Spinal cord (tissue), 9 donors: ENCODE measurements at regions not wholly inside any gene's neighbourhood (a gene's known extent, or its start where the extent isn't known, plus 50 kb on each side); places are given as distances from the start of the nearest gene placed in this dataset.

ENCODE experiments used
- DNase-seq, 6 donors: peaks; one replicate each; pipeline versions ENCODE4 v3.0.0 to v3.0.0-alpha.2; 2013 to 2015; ENCODE audit warnings: low spot score in 6 of 6, low read depth in 4 of 6
- H3K27ac ChIP-seq: one replicate; pipeline ENCODE4 v1.5.1; 2013; ENCODE audit warnings: low read depth, low read length, control low read depth
- H3K27me3 ChIP-seq: one replicate; pipeline ENCODE4 v1.6.1; 2013; ENCODE audit warnings: low read length; ENCODE audit not compliant: control insufficient read depth, insufficient read depth
- H3K36me3 ChIP-seq: one replicate; pipeline ENCODE4 v1.6.1; 2013; ENCODE audit warnings: low read length; ENCODE audit not compliant: control insufficient read depth, insufficient read depth
- H3K4me1 ChIP-seq: one replicate; pipeline ENCODE4 v1.6.1; 2013; ENCODE audit warnings: low read length; ENCODE audit not compliant: control insufficient read depth, insufficient read depth
- H3K4me3 ChIP-seq: one replicate; pipeline ENCODE4 v1.5.1; 2013; ENCODE audit warnings: low read depth, low read length, control low read depth
- H3K9me3 ChIP-seq: one replicate; pipeline ENCODE4 v1.6.1; 2013; ENCODE audit warnings: low read length; ENCODE audit not compliant: control insufficient read depth, insufficient read depth
- WGBS: methylation state at CpG from one replicate; pipeline ENCODE4 v1.1.5; 2013; ENCODE audit warnings: missing lambda C conversion rate; ENCODE audit not compliant: insufficient coverage; 5-methylcytosine and 5-hydroxymethylcytosine counted together
- donor health status: healthy.

DNA sequence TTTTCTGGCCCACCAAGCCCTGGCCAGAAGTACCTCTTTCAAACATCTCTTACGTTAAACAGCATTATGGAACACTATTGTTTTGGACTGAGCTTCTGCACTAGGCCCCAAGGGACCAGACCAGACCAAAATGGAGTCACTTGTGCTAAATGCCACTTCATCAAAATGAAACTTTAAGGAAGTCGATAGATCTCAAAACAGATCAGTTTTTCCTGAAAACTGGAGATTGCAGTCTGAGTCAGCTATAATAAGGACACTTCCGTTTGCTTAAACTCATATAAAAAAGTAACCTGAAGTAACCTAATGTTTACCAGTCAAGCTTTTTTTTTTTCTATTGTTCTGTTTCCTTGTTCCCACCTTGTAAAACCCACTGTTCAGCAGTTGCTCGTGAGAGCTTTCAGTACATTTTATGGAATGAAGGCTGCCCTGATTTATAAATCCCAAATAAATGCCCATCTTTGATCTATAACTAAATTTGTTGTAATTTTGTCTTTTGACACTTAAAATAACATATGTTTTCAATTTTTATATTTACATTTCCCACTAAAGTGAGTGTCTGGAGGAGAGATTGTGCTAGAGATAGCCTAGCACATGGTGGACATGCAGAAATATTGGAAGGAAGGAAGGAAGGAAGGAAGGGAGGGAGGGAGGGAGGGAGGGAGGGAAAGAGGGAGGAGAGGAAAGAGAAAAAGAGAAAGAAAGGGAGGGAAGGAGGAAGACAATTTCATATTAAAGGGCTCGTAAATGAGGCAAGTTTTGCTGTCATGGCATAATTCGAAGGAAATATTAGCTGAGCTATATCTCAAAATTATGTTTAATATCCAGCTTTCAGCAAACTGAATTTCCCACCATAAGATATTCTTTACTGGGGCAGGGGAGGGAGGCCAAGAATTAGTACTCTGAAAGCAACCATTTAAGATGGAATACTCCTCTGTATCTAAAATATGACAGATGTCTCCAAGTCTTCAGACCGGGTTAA lies 77.0 kb upstream of the CXADR start:
- Histone ChIP-seq H3K4me1 (peaks cover 3% of the 10 kb centered on the region), H3K36me3 (no peaks in the 10 kb centered on the region), H3K27me3 (no peaks in the 10 kb centered on the region), H3K4me3 (no peak overlapping the region), H3K9me3 (peaks cover 2% of the 10 kb centered on the region), H3K27ac (no peak overlapping the region)
- no peak for DNase-seq
- WGBS, result 90% methylated on average over 2 of the region's 7 CpGs

DNA sequence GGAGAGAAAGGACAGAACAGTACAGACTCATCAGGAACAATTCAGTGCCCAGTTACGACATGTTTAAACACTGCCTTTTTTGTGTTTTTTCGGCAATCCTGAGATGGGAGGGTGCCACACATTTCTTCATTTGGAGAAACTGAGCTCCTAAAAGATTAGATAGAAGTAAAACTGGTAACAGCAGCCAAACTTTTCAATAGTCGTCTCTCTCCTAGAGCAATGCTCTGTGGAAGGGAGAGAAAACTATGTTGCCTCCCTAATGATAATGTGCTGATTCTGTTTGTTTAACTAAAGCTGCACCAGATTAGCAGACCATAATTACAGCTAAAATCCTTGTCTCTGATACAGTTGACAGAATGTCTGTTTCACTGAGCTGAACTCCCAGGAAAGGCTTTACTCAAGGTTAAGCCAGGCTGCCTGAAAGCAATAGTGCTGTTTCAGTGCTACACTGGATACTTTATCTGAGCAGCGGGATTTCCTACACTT lies 76.2 kb upstream of the CXADR start:
- 76% methylated on average over 2 of the region's 4 CpGs for WGBS
- Histone ChIP-seq H3K36me3 (no peaks in the 10 kb centered on the region), H3K27ac (no peak overlapping the region), H3K4me1 (peaks cover 3% of the 10 kb centered on the region), H3K27me3 (no peaks in the 10 kb centered on the region), H3K4me3 (no peak overlapping the region), H3K9me3 (no peaks in the 10 kb centered on the region)
- DNase-seq, result peak in 1 of 6 donors; percentile 27

DNA sequence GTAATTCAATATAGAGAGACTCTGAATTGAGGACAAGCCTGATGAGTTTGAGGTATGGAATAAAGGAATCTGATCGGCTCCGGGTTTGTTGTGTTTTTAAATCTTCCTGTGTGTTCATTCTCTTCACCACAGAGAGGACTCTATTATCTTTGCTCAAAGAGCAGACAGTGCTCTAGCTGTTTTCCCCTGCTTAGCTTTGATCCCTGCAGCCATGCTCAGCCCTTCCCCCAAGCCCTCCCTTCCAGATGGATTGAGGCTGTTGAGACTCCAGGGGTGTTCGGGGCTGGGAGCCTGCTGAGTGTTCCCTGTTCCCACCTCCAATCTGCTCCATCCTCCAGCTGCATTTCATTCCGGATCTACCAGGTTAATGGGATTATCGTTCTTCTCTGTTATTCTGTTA lies 74.2 kb upstream of the CXADR start:
- Histone ChIP-seq H3K4me3 (no peak overlapping the region), H3K27me3 (no peaks in the 10 kb centered on the region), H3K9me3 (no peaks in the 10 kb centered on the region), H3K36me3 (no peaks in the 10 kb centered on the region), H3K4me1 (peaks cover 3% of the 10 kb centered on the region), H3K27ac (no peak overlapping the region)
- DNase-seq, result peak in 2 of 6 donors; percentile 66 to 68
- no CpG with 5 or more reads among the region's 5 CpGs for WGBS

DNA sequence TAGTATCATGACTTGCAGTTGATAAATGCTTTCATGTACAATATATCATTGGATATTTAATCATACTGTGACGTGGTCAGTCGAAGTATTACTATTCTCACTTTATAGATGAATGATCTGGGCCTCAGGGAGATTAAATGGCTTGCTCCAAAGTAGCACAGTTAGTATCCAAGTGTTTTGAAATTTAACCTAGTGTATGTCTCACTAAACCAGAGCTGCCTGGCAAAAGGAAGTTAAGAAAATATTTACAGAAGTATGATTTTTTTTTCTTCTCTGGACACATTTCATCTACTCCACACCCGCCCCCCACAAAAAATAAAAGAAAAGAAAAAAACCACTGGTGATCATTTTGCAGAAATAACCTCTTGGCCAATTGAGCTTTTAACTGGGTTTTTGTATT lies 71.9 kb upstream of the CXADR start:
- peaks cover 3% of the 10 kb centered on the region for H3K4me1 ChIP-seq
- no peak overlapping the region for H3K27ac ChIP-seq

DNA sequence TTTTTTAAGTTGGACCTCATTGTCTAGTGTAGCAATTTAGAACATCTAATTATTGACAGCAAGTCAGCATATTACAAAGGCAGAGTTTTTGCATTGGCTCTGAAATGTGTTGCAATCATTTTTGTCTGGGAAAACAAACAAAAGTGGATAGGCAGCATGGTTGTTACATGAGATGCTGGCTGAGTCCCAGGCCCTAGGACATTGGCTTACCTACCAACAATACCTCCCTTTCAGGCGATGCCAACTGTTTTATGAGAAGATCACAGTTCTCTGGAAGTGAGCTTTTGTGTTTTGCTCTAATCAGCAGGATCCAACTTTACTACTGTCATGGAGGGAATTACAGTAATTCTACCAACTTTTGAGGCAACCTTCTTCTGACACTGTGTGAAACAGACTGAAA lies 71.5 kb upstream of the CXADR start:
- Histone ChIP-seq H3K27ac (no peak overlapping the region), H3K4me3 (no peak overlapping the region), H3K9me3 (no peaks in the 10 kb centered on the region), H3K4me1 (peaks cover 3% of the 10 kb centered on the region), H3K27me3 (no peaks in the 10 kb centered on the region), H3K36me3 (no peaks in the 10 kb centered on the region)
- WGBS, result no CpG with 5 or more reads among the region's 1 CpG
- peak in 2 of 6 donors; percentile 68 to 76 for DNase-seq

More for the DNA sequence above, 71.9 kb upstream of the CXADR start:
- Histone ChIP-seq H3K36me3 (no peaks in the 10 kb centered on the region), H3K27me3 (no peaks in the 10 kb centered on the region), H3K9me3 (no peaks in the 10 kb centered on the region), H3K4me3 (no peak overlapping the region)
- no peak for DNase-seq
- WGBS, result no CpG with 5 or more reads among the region's 3 CpGs

DNA sequence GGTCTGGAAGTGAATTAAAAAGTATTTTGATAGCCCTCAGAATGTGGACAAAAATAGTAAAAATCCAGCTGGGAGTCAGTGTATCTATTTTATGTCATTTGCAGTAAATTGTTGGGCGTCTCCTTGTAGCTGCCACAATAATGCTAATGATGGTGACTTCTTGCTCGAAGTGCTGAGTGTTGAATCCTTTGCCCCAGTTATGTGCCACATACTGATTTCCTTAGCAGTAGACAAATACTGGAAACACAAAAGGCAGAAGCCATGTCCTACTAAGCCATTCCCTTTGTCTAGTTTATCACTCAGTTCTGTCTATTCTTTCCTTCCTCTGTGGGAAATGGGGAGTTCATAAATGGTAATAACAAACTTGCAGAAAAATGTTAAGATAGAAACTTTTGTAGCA lies 70.7 kb upstream of the CXADR start:
- DNase-seq, result no peak
- 43% methylated on average over 2 of the region's 2 CpGs for WGBS
- H3K27ac ChIP-seq, result no peak overlapping the region

DNA sequence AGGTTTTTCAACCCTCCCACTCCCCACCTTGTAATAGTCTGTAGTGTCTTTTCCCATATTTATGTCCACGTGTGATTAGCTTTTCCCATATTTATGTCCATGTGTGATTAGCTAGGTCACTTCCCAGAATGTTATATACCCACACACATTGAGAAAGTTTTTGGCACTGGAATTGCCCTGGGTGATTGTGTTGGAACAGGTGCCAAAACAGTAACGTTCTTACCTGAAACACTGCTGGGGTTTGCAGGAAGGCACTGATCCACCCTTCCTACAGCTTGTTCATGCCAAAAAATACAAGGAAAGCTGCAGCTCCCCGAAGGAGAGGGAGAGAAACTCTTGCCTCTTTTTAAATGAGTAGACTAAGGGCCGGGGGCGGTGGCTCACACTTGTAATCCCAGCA lies 68.0 kb upstream of the CXADR start:
- H3K4me3 ChIP-seq, result no peak overlapping the region
- H3K4me1 ChIP-seq, result no peaks in the 10 kb centered on the region
- H3K27ac ChIP-seq, result no peak overlapping the region
- WGBS, result 100% methylated on average over 2 of the region's 5 CpGs
- DNase-seq, result no peak
- H3K36me3 ChIP-seq, result no peaks in the 10 kb centered on the region
- H3K9me3 ChIP-seq, result no peaks in the 10 kb centered on the region
- no peaks in the 10 kb centered on the region for H3K27me3 ChIP-seq

More for the DNA sequence above, 70.7 kb upstream of the CXADR start:
- H3K9me3 ChIP-seq, result no peaks in the 10 kb centered on the region
- H3K27me3 ChIP-seq, result no peaks in the 10 kb centered on the region
- H3K36me3 ChIP-seq, result no peaks in the 10 kb centered on the region
- no peak overlapping the region for H3K4me3 ChIP-seq
- peaks cover 3% of the 10 kb centered on the region for H3K4me1 ChIP-seq

DNA sequence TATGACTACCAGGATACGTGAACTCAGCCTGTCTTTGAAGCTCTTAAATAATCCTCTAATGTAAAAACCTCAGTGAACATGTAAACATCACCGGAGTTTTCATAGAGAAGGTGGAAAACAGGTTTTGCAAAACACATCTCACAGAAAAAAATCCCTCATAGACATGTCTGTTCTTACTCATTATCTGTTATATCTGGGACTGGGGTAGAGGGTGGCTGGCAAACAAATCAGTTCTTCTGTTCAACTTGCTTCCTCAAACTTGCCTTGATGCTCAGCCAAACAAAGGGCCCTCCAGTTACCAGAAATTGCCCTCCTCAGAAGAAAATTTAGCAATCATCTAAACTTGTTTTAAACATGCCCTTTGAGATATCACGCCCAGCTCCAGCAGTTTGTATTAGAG lies 66.1 kb upstream of the CXADR start:
- no peaks in the 10 kb centered on the region for H3K9me3 ChIP-seq
- H3K4me1 ChIP-seq, result no peaks in the 10 kb centered on the region
- H3K4me3 ChIP-seq, result no peak overlapping the region
- no peaks in the 10 kb centered on the region for H3K27me3 ChIP-seq
- H3K27ac ChIP-seq, result no peak overlapping the region
- no peaks in the 10 kb centered on the region for H3K36me3 ChIP-seq
- no peak for DNase-seq
- WGBS, result 80% methylated on average over 1 of the region's 3 CpGs

DNA sequence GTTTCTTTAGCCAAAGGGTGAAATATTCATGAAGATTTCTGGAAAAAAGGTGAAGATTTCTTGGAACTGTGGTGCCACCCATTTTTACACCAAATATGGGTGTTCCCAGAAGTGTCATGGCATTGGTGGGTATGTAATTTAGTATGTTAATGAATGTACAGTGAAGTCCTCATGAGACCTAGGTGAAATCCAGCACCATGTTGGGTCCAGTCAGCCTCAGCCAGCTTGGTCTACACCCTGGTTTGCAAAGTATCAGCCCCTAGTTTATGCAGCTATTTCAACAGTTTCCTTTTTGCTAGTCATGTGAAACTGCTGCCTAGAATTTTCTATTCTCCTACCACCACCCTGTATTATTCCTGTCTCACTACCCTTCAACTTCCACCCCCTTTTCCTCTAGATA lies 63.1 kb upstream of the CXADR start:
- H3K9me3 ChIP-seq, result no peaks in the 10 kb centered on the region
- no peak overlapping the region for H3K4me3 ChIP-seq
- H3K4me1 ChIP-seq, result no peaks in the 10 kb centered on the region
- no peak for DNase-seq
- no peaks in the 10 kb centered on the region for H3K36me3 ChIP-seq
- no peak overlapping the region for H3K27ac ChIP-seq
- H3K27me3 ChIP-seq, result no peaks in the 10 kb centered on the region

DNA sequence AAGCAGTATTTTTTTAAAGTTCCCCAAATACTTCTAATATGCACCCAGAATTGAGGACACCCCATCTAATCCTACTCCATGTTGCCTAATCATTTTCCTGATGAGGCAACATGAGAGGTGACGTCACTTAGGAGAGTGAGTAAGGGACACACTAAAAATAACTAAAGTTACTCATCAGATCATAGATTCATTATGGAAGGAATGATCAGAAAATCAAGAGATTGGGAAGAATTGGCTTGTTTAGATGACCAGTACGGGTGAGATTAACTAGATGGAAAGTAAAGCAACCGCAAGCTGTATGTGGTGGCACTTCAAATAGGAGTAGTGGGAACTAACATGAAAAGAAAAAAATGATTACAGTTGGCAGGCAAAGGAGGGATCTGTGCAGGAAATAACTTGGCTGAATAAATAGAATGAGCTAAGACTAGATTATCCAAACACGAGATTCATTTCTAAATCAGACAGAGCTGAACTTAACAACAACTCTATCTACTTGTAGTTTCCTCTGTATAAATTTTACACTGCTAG lies 61.4 kb upstream of the CXADR start:
- Histone ChIP-seq H3K27me3 (no peaks in the 10 kb centered on the region), H3K4me3 (no peak overlapping the region), H3K9me3 (no peaks in the 10 kb centered on the region), H3K27ac (no peak overlapping the region), H3K36me3 (no peaks in the 10 kb centered on the region), H3K4me1 (no peaks in the 10 kb centered on the region)
- DNase-seq, result peak in 1 of 6 donors; percentile 70
- 85% methylated on average over 2 of the region's 4 CpGs for WGBS
